ENCODE measurements at regions not wholly inside any gene's neighbourhood (a gene's known extent, or its start where the extent isn't known, plus 50 kb on each side); places are given as distances from the start of the nearest gene placed in this dataset.

- no peak overlapping the region for H3K4me3 ChIP-seq (ENCODE audit: low read depth, low read length)
These were observed 294.6 kb upstream of the ZNF32 start for GRCh38 chr10:43943119-43943817.

GRCh38 chr10:43942096-43942850 lies 293.6 kb upstream of the ZNF32 start:
- Histone ChIP-seq H3K9me3 (ENCODE audit: control insufficient read depth, insufficient read depth, low read length) (no peaks in the 10 kb centered on the region), H3K27me3 (ENCODE audit: control insufficient read depth, insufficient read depth, low read length) (no peaks in the 10 kb centered on the region), H3K9ac (ENCODE audit: low read depth, low read length) (no peak overlapping the region), H3K4me1 (ENCODE audit: control insufficient read depth, insufficient read depth, low read length) (no peaks in the 10 kb centered on the region), H3K4me3 (ENCODE audit: low read depth, low read length) (no peak overlapping the region), H3K36me3 (ENCODE audit: control insufficient read depth, insufficient read depth, low read length) (no peaks in the 10 kb centered on the region)

More at GRCh38 chr10:43943119-43943817, 294.6 kb upstream of the ZNF32 start:
- Histone ChIP-seq H3K4me1 (ENCODE audit: control insufficient read depth, insufficient read depth, low read length) (no peaks in the 10 kb centered on the region), H3K27me3 (ENCODE audit: control insufficient read depth, insufficient read depth, low read length) (no peaks in the 10 kb centered on the region), H3K36me3 (ENCODE audit: control insufficient read depth, insufficient read depth, low read length) (no peaks in the 10 kb centered on the region), H3K9me3 (ENCODE audit: control insufficient read depth, insufficient read depth, low read length) (no peaks in the 10 kb centered on the region), H3K9ac (ENCODE audit: low read depth, low read length) (no peak overlapping the region)

GRCh38 chr10:43940898-43941837 lies 292.5 kb upstream of the ZNF32 start:
- H3K9me3 ChIP-seq (ENCODE audit: control insufficient read depth, insufficient read depth, low read length): no peaks in the 10 kb centered on the region
- no peak overlapping the region for H3K4me3 ChIP-seq (ENCODE audit: low read depth, low read length)
- H3K9ac ChIP-seq (ENCODE audit: low read depth, low read length): no peak overlapping the region
- no peaks in the 10 kb centered on the region for H3K4me1 ChIP-seq (ENCODE audit: control insufficient read depth, insufficient read depth, low read length)
- no peaks in the 10 kb centered on the region for H3K36me3 ChIP-seq (ENCODE audit: control insufficient read depth, insufficient read depth, low read length)
- no peaks in the 10 kb centered on the region for H3K27me3 ChIP-seq (ENCODE audit: control insufficient read depth, insufficient read depth, low read length)

- no peaks in the 10 kb centered on the region for H3K9me3 ChIP-seq (ENCODE audit: control insufficient read depth, insufficient read depth, low read length)
- no peaks in the 10 kb centered on the region for H3K4me1 ChIP-seq (ENCODE audit: control insufficient read depth, insufficient read depth, low read length)
- no peak overlapping the region for H3K9ac ChIP-seq (ENCODE audit: low read depth, low read length)
- no peak overlapping the region for H3K4me3 ChIP-seq (ENCODE audit: low read depth, low read length)
- H3K27me3 ChIP-seq (ENCODE audit: control insufficient read depth, insufficient read depth, low read length): no peaks in the 10 kb centered on the region
- no peaks in the 10 kb centered on the region for H3K36me3 ChIP-seq (ENCODE audit: control insufficient read depth, insufficient read depth, low read length)
These were observed 291.5 kb upstream of the ZNF32 start for GRCh38 chr10:43939939-43940820.

- H3K27me3 ChIP-seq (ENCODE audit: control insufficient read depth, insufficient read depth, low read length): no peaks in the 10 kb centered on the region
These were observed 290.8 kb upstream of the ZNF32 start for GRCh38 chr10:43939389-43939938.

GRCh38 chr10:43938810-43939209 lies 290.1 kb upstream of the ZNF32 start:
- Histone ChIP-seq H3K4me3 (ENCODE audit: low read depth, low read length) (no peak overlapping the region), H3K9ac (ENCODE audit: low read depth, low read length) (no peak overlapping the region), H3K27me3 (ENCODE audit: control insufficient read depth, insufficient read depth, low read length) (no peaks in the 10 kb centered on the region), H3K36me3 (ENCODE audit: control insufficient read depth, insufficient read depth, low read length) (no peaks in the 10 kb centered on the region), H3K4me1 (ENCODE audit: control insufficient read depth, insufficient read depth, low read length) (no peaks in the 10 kb centered on the region), H3K9me3 (ENCODE audit: control insufficient read depth, insufficient read depth, low read length) (no peaks in the 10 kb centered on the region)

More at GRCh38 chr10:43939389-43939938, 290.8 kb upstream of the ZNF32 start:
- Histone ChIP-seq H3K4me1 (ENCODE audit: control insufficient read depth, insufficient read depth, low read length) (no peaks in the 10 kb centered on the region), H3K36me3 (ENCODE audit: control insufficient read depth, insufficient read depth, low read length) (no peaks in the 10 kb centered on the region), H3K4me3 (ENCODE audit: low read depth, low read length) (no peak overlapping the region), H3K9me3 (ENCODE audit: control insufficient read depth, insufficient read depth, low read length) (no peaks in the 10 kb centered on the region), H3K9ac (ENCODE audit: low read depth, low read length) (no peak overlapping the region)

GRCh38 chr10:43931308-43931930 lies 282.7 kb upstream of the ZNF32 start:
- H3K4me3 ChIP-seq (ENCODE audit: low read depth, low read length): no peak overlapping the region
- no peaks in the 10 kb centered on the region for H3K4me1 ChIP-seq (ENCODE audit: control insufficient read depth, insufficient read depth, low read length)
- no peaks in the 10 kb centered on the region for H3K36me3 ChIP-seq (ENCODE audit: control insufficient read depth, insufficient read depth, low read length)
- no peaks in the 10 kb centered on the region for H3K27me3 ChIP-seq (ENCODE audit: control insufficient read depth, insufficient read depth, low read length)
- H3K9ac ChIP-seq (ENCODE audit: low read depth, low read length): no peak overlapping the region
- no peaks in the 10 kb centered on the region for H3K9me3 ChIP-seq (ENCODE audit: control insufficient read depth, insufficient read depth, low read length)

- Histone ChIP-seq H3K36me3 (ENCODE audit: control insufficient read depth, insufficient read depth, low read length) (no peaks in the 10 kb centered on the region), H3K27me3 (ENCODE audit: control insufficient read depth, insufficient read depth, low read length) (no peaks in the 10 kb centered on the region), H3K4me1 (ENCODE audit: control insufficient read depth, insufficient read depth, low read length) (no peaks in the 10 kb centered on the region), H3K9me3 (ENCODE audit: control insufficient read depth, insufficient read depth, low read length) (no peaks in the 10 kb centered on the region), H3K9ac (ENCODE audit: low read depth, low read length) (no peak overlapping the region), H3K4me3 (ENCODE audit: low read depth, low read length) (no peak overlapping the region)
These were observed 282.1 kb upstream of the ZNF32 start for GRCh38 chr10:43930777-43931176.

- no peak overlapping the region for H3K4me3 ChIP-seq (ENCODE audit: low read depth, low read length)
- H3K9ac ChIP-seq (ENCODE audit: low read depth, low read length): no peak overlapping the region
- no peaks in the 10 kb centered on the region for H3K4me1 ChIP-seq (ENCODE audit: control insufficient read depth, insufficient read depth, low read length)
- no peaks in the 10 kb centered on the region for H3K36me3 ChIP-seq (ENCODE audit: control insufficient read depth, insufficient read depth, low read length)
- H3K9me3 ChIP-seq (ENCODE audit: control insufficient read depth, insufficient read depth, low read length): no peaks in the 10 kb centered on the region
- H3K27me3 ChIP-seq (ENCODE audit: control insufficient read depth, insufficient read depth, low read length): no peaks in the 10 kb centered on the region
These were observed 281.6 kb upstream of the ZNF32 start for GRCh38 chr10:43930243-43930642.

- H3K4me1 ChIP-seq (ENCODE audit: control insufficient read depth, insufficient read depth, low read length): no peaks in the 10 kb centered on the region
- H3K36me3 ChIP-seq (ENCODE audit: control insufficient read depth, insufficient read depth, low read length): no peaks in the 10 kb centered on the region
These were observed 280.4 kb upstream of the ZNF32 start for GRCh38 chr10:43929122-43929521.

More at GRCh38 chr10:43929122-43929521, 280.4 kb upstream of the ZNF32 start:
- H3K27me3 ChIP-seq (ENCODE audit: control insufficient read depth, insufficient read depth, low read length): no peaks in the 10 kb centered on the region
- no peak overlapping the region for H3K4me3 ChIP-seq (ENCODE audit: low read depth, low read length)
- no peaks in the 10 kb centered on the region for H3K9me3 ChIP-seq (ENCODE audit: control insufficient read depth, insufficient read depth, low read length)
- no peak overlapping the region for H3K9ac ChIP-seq (ENCODE audit: low read depth, low read length)

Data from iPS-15b (cell line).